ENCODE measurements at regions not wholly inside any gene's neighbourhood (a gene's known extent, or its start where the extent isn't known, plus 50 kb on each side); places are given as distances from the start of the nearest gene placed in this dataset.

DNA sequence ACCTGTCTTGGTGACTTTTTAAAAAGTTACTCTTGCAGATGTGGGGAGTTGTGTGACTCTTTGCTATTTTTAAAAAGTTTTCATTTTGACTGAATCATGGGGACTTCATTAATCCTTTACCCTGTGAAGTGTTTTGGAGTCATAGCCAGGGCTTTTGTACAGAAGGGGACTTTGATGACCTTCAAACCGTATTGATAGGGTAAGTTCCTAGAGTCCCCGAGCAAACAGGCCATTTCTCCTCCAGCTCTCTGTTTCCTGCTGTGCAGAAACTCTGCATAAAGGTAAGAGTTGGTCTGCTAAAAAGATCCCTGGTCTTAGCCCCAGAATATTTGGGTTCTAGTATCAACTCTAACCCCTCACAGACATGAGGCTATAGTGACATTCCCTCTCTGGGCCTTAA is 170.8 kb upstream of the BCL6 start:
- H3K4ac ChIP-seq (ENCODE audit: low read depth, low read length): no peak overlapping the region
- H3T11ph ChIP-seq (ENCODE audit: low read length): no peak overlapping the region
- no peak overlapping the region for H4K5ac ChIP-seq (ENCODE audit: insufficient read length, low read depth, low read length)
- no peaks in the 10 kb centered on the region for H3K23me2 ChIP-seq (ENCODE audit: insufficient read length, low read depth, low read length, poor library complexity, severe bottlenecking)
- TF ChIP-seq, protein P1, sequence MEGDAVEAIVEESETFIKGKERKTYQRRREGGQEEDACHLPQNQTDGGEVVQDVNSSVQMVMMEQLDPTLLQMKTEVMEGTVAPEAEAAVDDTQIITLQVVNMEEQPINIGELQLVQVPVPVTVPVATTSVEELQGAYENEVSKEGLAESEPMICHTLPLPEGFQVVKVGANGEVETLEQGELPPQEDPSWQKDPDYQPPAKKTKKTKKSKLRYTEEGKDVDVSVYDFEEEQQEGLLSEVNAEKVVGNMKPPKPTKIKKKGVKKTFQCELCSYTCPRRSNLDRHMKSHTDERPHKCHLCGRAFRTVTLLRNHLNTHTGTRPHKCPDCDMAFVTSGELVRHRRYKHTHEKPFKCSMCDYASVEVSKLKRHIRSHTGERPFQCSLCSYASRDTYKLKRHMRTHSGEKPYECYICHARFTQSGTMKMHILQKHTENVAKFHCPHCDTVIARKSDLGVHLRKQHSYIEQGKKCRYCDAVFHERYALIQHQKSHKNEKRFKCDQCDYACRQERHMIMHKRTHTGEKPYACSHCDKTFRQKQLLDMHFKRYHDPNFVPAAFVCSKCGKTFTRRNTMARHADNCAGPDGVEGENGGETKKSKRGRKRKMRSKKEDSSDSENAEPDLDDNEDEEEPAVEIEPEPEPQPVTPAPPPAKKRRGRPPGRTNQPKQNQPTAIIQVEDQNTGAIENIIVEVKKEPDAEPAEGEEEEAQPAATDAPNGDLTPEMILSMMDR (conservative IDR thresholded peaks at IDR 0.05): no peak
- no peak overlapping the region for H2AFZ ChIP-seq (ENCODE audit: low read length)
- H3K27ac ChIP-seq (ENCODE audit: insufficient read length, low read depth, low read length): no peak overlapping the region
- H3K4me2 ChIP-seq (ENCODE audit: insufficient read depth, insufficient read length, low read length): no peak overlapping the region
- H4K8ac ChIP-seq (replicated peaks; ENCODE audit: insufficient read length, low read depth, low read length): no peak overlapping the region
- no peak overlapping the region for H2BK12ac ChIP-seq (ENCODE audit: insufficient read length, low read depth, low read length)
- no peak overlapping the region for H3K18ac ChIP-seq (ENCODE audit: insufficient read length, low read depth, low read length)
- no peak overlapping the region for H2BK120ac ChIP-seq (ENCODE audit: low read depth, low read length, poor library complexity, severe bottlenecking)
- H3K27me3 Mint-ChIP-seq (ENCODE audit: low read depth): no peaks in the 10 kb centered on the region; the same call in 1 of the 2 replicates
- no peak for DNase-seq
- no peaks in the 10 kb centered on the region for H3K9me3 Mint-ChIP-seq
- H3K79me1 ChIP-seq (ENCODE audit: insufficient read depth, low read depth, low read length, poor library complexity, severe bottlenecking): no peaks in the 10 kb centered on the region
- no peak overlapping the region for H2BK15ac ChIP-seq (ENCODE audit: low read depth, low read length)
- no peaks in the 10 kb centered on the region for H3K27me3 ChIP-seq (ENCODE audit: insufficient read depth, low read length)
- H3K14ac ChIP-seq (ENCODE audit: insufficient read depth, low read length): no peak overlapping the region
- WGBS (ENCODE audit: extremely low coverage, insufficient read length, low lambda C conversion rate): no CpG with 5 or more reads among the region's 2 CpGs
- H3K4me1 ChIP-seq (ENCODE audit: insufficient read depth, low read length): peaks cover 21% of the 10 kb centered on the region; the same call in 1 of the 2 replicates
- no peak overlapping the region for H2BK5ac ChIP-seq (ENCODE audit: insufficient read length, low read length)
- no peak overlapping the region for H3K9ac ChIP-seq (ENCODE audit: extremely low read depth, insufficient read length, low read length)
- no peaks in the 10 kb centered on the region for H3K36me3 Mint-ChIP-seq (ENCODE audit: insufficient read depth in 1 of 3, low read depth in 3 of 3)
- no peaks in the 10 kb centered on the region for H4K20me1 ChIP-seq (ENCODE audit: control insufficient read depth, insufficient read depth, insufficient read length)
- H3K4me1 Mint-ChIP-seq: peaks cover 49 to 63% of the 10 kb centered on the region in 2 experiments
- H2AK5ac ChIP-seq (ENCODE audit: insufficient read length, low read length): no peak overlapping the region
- no peak overlapping the region for H3K23ac ChIP-seq (ENCODE audit: insufficient read length, low read depth, low read length)
- no peaks in the 10 kb centered on the region for H3K9me3 ChIP-seq (ENCODE audit: control insufficient read depth, low read depth, low read length)
- H3K27ac Mint-ChIP-seq: no peak overlapping the region
- H3K79me2 ChIP-seq (ENCODE audit: insufficient read depth, low read length): no peaks in the 10 kb centered on the region
- no peak overlapping the region for H4K91ac ChIP-seq (ENCODE audit: insufficient read length, low read depth, low read length)
- H3K4me3 Mint-ChIP-seq: no peak overlapping the region
- H2BK20ac ChIP-seq (ENCODE audit: low read depth, low read length, poor library complexity, severe bottlenecking): no peak overlapping the region
- H3K56ac ChIP-seq (ENCODE audit: insufficient read length, low read depth, low read length): no peak overlapping the region

Data from H9 (cell line).